GM21576 (cell line): ENCODE measurements at regions not wholly inside any gene's neighbourhood (a gene's known extent, or its start where the extent isn't known, plus 50 kb on each side); places are given as distances from the start of the nearest gene placed in this dataset.

Experiments
- ATAC-seq: cut with Tn5 transposase; IDR thresholded peaks from one replicate; pipeline ENCODE4 v1.9.1; 2021; ENCODE audit warnings: mild to moderate bottlenecking, moderate library complexity; ENCODE audit not compliant: unreplicated experiment

- ATAC-seq = no peak
These were observed 873.8 kb upstream of the GCFC2 start for GRCh38 chr2:76584474-76584873.

- no peak for ATAC-seq
These were observed 869.2 kb upstream of the GCFC2 start for GRCh38 chr2:76579911-76580310.

- no peak for ATAC-seq
These were observed 862.3 kb upstream of the GCFC2 start for GRCh38 chr2:76572981-76573380.

GRCh38 chr2:76569819-76570218 is 859.1 kb upstream of the GCFC2 start:
- no peak for ATAC-seq

- ATAC-seq = no peak
These were observed 856.8 kb upstream of the GCFC2 start for GRCh38 chr2:76567478-76567877.

GRCh38 chr2:76564734-76565133 is 854.0 kb upstream of the GCFC2 start:
- no peak for ATAC-seq

GRCh38 chr2:76563730-76564129 is 853.0 kb upstream of the GCFC2 start:
- no peak for ATAC-seq

- no peak for ATAC-seq
These were observed 847.4 kb upstream of the GCFC2 start for GRCh38 chr2:76558157-76558556.

- ATAC-seq = no peak
These were observed 845.3 kb upstream of the GCFC2 start for GRCh38 chr2:76556018-76556417.

- ATAC-seq = no peak
These were observed 835.5 kb upstream of the GCFC2 start for GRCh38 chr2:76546207-76546606.

GRCh38 chr2:76544901-76545300 is 834.2 kb upstream of the GCFC2 start:
- no peak for ATAC-seq

GRCh38 chr2:76517574-76517909 is 806.8 kb upstream of the GCFC2 start:
- no peak for ATAC-seq

- no peak for ATAC-seq
These were observed 806.3 kb upstream of the GCFC2 start for GRCh38 chr2:76516861-76517573.

GRCh38 chr2:76512201-76512820 is 801.6 kb upstream of the GCFC2 start:
- ATAC-seq = no peak

GRCh38 chr2:76506538-76506937 is 795.8 kb upstream of the GCFC2 start:
- no peak for ATAC-seq

- no peak for ATAC-seq
These were observed 790.9 kb upstream of the GCFC2 start for GRCh38 chr2:76501641-76502040.

GRCh38 chr2:76498360-76498759 is 787.6 kb upstream of the GCFC2 start:
- no peak for ATAC-seq

- no peak for ATAC-seq
These were observed 780.8 kb upstream of the GCFC2 start for GRCh38 chr2:76491503-76491902.

- ATAC-seq = no peak
These were observed 767.7 kb upstream of the GCFC2 start for GRCh38 chr2:76478266-76479035.

GRCh38 chr2:76472946-76473345 is 762.2 kb upstream of the GCFC2 start:
- no peak for ATAC-seq

GRCh38 chr2:76469066-76469465 is 758.4 kb upstream of the GCFC2 start:
- no peak for ATAC-seq

GRCh38 chr2:76467326-76467725 is 756.6 kb upstream of the GCFC2 start:
- ATAC-seq = no peak
